ENCODE measurements at regions not wholly inside any gene's neighbourhood (a gene's known extent, or its start where the extent isn't known, plus 50 kb on each side); places are given as distances from the start of the nearest gene placed in this dataset.

DNA sequence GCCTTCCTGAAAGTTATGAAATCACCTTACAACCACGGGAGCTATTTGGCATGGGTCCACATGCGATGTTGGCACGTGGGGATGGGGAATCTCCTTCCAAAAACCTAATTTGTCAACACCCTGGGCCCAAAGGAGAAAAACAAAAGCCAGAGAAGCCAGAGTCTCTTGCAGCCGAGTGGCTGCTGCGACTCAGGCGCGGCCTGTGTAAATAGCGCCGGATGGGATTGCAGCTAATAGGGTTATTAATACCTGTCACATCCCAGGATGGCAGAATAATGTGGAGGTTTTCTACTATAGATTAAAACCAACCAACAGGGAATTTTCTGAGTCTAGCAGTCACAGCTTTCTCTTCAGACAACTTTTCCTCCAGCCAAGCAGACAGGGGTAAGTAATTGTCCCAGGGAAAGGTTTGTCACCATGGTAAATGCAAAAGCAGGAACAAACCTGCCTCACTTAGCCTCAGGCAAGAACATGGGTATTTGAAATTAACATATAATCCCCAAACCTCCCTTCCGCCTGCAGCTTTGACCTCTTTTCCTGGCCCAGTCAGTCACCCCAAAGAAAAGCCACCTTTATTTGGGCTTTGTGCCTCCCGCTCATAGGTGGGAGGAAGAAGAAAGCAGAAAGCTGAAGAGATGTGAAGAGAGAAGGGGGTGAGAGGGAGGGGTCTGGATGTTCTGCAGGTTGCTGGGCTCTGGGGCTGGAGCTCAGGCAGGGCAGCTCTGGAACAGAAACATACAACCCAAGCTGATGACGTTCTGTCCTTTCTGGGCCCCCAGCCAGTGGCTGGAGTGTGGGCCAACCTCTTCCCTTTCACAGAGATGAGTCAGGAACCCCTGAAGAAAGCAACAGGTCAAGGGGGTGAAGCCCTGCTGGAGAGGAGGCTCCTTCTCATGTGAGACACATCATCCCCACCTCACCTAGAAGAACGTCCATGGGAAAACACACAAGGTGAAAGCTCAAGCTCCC is 376.5 kb downstream of the NXPE2 start:
- H3K4me1 Mint-ChIP-seq (ENCODE audit: low read depth, unreplicated experiment): no peaks in the 10 kb centered on the region
- peaks cover 22% of the 10 kb centered on the region for H3K27me3 Mint-ChIP-seq (ENCODE audit: insufficient read depth, unreplicated experiment)
- no peaks in the 10 kb centered on the region for H3K36me3 Mint-ChIP-seq (ENCODE audit: insufficient read depth, unreplicated experiment)
- intact Hi-C loops (cut with micrococcal nuclease; ENCODE audit: unreplicated experiment): no loop called here
- H3K4me3 Mint-ChIP-seq (ENCODE audit: unreplicated experiment): no peak overlapping the region
- peaks cover 1% of the 10 kb centered on the region for H3K27me3 ChIP-seq (replicated peaks; ENCODE audit: control insufficient read depth, insufficient read depth, low read length)
- no peaks in the 10 kb centered on the region for H3K4me1 ChIP-seq
- no peak overlapping the region for H3K27ac Mint-ChIP-seq (ENCODE audit: unreplicated experiment)
- H3K36me3 ChIP-seq (ENCODE audit: control insufficient read depth, insufficient read depth, low read length): no peaks in the 10 kb centered on the region
- POLR2A ChIA-PET: no interaction called here
- H3K9me3 ChIP-seq: peaks cover 14% of the 10 kb centered on the region
- peaks cover 20% of the 10 kb centered on the region for H3K9me3 Mint-ChIP-seq (ENCODE audit: unreplicated experiment)
- BruUV-seq (replicated peaks): no TSS peak
- no peak overlapping the region for H3K4me3 ChIP-seq (ENCODE audit: low read depth, low read length)
- CTCF ChIA-PET: no interaction called here
- no peak for DNase-seq
- TF ChIP-seq, protein P1, sequence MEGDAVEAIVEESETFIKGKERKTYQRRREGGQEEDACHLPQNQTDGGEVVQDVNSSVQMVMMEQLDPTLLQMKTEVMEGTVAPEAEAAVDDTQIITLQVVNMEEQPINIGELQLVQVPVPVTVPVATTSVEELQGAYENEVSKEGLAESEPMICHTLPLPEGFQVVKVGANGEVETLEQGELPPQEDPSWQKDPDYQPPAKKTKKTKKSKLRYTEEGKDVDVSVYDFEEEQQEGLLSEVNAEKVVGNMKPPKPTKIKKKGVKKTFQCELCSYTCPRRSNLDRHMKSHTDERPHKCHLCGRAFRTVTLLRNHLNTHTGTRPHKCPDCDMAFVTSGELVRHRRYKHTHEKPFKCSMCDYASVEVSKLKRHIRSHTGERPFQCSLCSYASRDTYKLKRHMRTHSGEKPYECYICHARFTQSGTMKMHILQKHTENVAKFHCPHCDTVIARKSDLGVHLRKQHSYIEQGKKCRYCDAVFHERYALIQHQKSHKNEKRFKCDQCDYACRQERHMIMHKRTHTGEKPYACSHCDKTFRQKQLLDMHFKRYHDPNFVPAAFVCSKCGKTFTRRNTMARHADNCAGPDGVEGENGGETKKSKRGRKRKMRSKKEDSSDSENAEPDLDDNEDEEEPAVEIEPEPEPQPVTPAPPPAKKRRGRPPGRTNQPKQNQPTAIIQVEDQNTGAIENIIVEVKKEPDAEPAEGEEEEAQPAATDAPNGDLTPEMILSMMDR (IDR thresholded peaks at IDR 0.05; ENCODE audit: insufficient read depth in 1 of 2, low read depth in 1 of 2, low read length in 1 of 2, severe bottlenecking in 1 of 2, unreplicated experiment in 1 of 2): no peak

DNA sequence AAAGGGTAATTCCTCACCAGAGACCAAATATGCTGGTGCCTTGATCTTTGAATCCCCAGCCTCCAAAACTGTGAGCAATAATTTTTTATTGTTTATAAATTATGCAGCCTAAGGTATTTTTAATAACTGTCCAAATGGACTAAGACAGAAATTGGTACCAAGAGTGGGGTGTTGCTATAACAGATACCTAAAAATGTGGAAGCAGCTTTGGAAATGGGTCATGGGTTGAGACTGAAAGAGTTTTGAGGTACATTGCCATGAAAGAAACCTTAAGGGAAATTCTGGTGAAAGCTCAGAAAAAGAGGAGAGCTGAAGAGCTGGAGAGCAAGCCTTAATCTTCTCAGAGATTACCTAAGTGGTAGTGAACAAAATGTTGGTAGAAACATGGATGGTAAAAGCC is 378.2 kb downstream of the NXPE2 start:
- Mint-ChIP-seq H3K4me3 (ENCODE audit: unreplicated experiment) (no peak overlapping the region), H3K27ac (ENCODE audit: unreplicated experiment) (no peak overlapping the region), H3K36me3 (ENCODE audit: insufficient read depth, unreplicated experiment) (no peaks in the 10 kb centered on the region), H3K27me3 (ENCODE audit: insufficient read depth, unreplicated experiment) (peaks cover 18% of the 10 kb centered on the region), H3K9me3 (ENCODE audit: unreplicated experiment) (peaks cover 20% of the 10 kb centered on the region), H3K4me1 (ENCODE audit: low read depth, unreplicated experiment) (no peaks in the 10 kb centered on the region)
- intact Hi-C loops (cut with micrococcal nuclease; ENCODE audit: unreplicated experiment): no loop called here
- Histone ChIP-seq H3K27me3 (replicated peaks; ENCODE audit: control insufficient read depth, insufficient read depth, low read length) (peaks cover 1% of the 10 kb centered on the region; the same call in 1 of the 2 replicates), H3K9me3 (peaks cover 14% of the 10 kb centered on the region), H3K4me3 (ENCODE audit: low read depth, low read length) (no peak overlapping the region), H3K4me1 (no peaks in the 10 kb centered on the region), H3K36me3 (ENCODE audit: control insufficient read depth, insufficient read depth, low read length) (no peaks in the 10 kb centered on the region)
- TF ChIP-seq, protein P1 (IDR thresholded peaks at IDR 0.05; ENCODE audit: insufficient read depth in 1 of 2, low read depth in 1 of 2, low read length in 1 of 2, severe bottlenecking in 1 of 2, unreplicated experiment in 1 of 2): no peak
- ChIA-PET POLR2A (no interaction called here), CTCF (no interaction called here)
- BruUV-seq (replicated peaks): no TSS peak
- no peak for DNase-seq

DNA sequence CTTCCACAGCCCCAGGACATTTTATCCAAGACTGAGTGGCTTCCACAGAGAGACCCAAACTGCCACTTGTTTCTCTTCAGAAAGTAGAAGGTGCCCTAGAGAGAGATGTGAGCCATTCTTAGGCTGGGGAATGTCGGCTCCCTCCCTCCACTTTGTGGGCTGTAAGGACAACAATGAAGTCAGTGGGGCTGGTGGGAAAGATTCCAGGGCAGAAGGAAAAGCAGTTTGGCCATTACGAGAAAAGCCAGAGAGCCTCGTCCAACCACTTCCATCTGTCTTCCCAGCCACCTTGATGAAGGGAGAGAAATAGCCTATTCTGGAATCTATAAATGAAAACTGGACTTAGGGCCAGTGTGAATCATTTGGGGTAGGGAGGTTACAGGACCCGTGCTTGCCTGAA is 382.5 kb downstream of the NXPE2 start:
- Histone ChIP-seq H3K4me3 (ENCODE audit: low read depth, low read length) (no peak overlapping the region), H3K9me3 (peaks cover 12% of the 10 kb centered on the region), H3K27me3 (replicated peaks; ENCODE audit: control insufficient read depth, insufficient read depth, low read length) (no peaks in the 10 kb centered on the region; the same call in 1 of the 2 replicates), H3K36me3 (ENCODE audit: control insufficient read depth, insufficient read depth, low read length) (no peaks in the 10 kb centered on the region), H3K4me1 (no peaks in the 10 kb centered on the region)
- peaks cover 20% of the 10 kb centered on the region for H3K9me3 Mint-ChIP-seq (ENCODE audit: unreplicated experiment)
- no peak overlapping the region for H3K27ac Mint-ChIP-seq (ENCODE audit: unreplicated experiment)
- intact Hi-C loops (cut with micrococcal nuclease; ENCODE audit: unreplicated experiment): no loop called here
- H3K27me3 Mint-ChIP-seq (ENCODE audit: insufficient read depth, unreplicated experiment): peaks cover 18% of the 10 kb centered on the region
- H3K4me3 Mint-ChIP-seq (ENCODE audit: unreplicated experiment): no peak overlapping the region
- ChIA-PET CTCF (no interaction called here), POLR2A (no interaction called here)
- no peak for DNase-seq
- TF ChIP-seq, protein P1 (IDR thresholded peaks at IDR 0.05; ENCODE audit: insufficient read depth in 1 of 2, low read depth in 1 of 2, low read length in 1 of 2, severe bottlenecking in 1 of 2, unreplicated experiment in 1 of 2): no peak
- H3K4me1 Mint-ChIP-seq (ENCODE audit: low read depth, unreplicated experiment): peaks cover 18% of the 10 kb centered on the region
- H3K36me3 Mint-ChIP-seq (ENCODE audit: insufficient read depth, unreplicated experiment): no peaks in the 10 kb centered on the region
- no TSS peak for BruUV-seq (replicated peaks)

Data from Caco-2 (cell line).